Skeletal muscle cell (primary cell): ENCODE measurements at regions not wholly inside any gene's neighbourhood (a gene's known extent, or its start where the extent isn't known, plus 50 kb on each side); places are given as distances from the start of the nearest gene placed in this dataset.

Source experiments
- DNase-seq: peaks from one replicate; pipeline ENCODE4 v3.0.0-alpha.2; 2010; ENCODE audit warnings: low read depth
- H3K4me3 ChIP-seq: 2 replicates; pipeline ENCODE4 v1.5.1; 2011; ENCODE audit warnings: low read depth, mild to moderate bottlenecking, control low read depth, low read length, moderate library complexity

GRCh38 chr4:152126238-152126637 is 365.4 kb upstream of the GATB start:
- H3K4me3 ChIP-seq: no peak overlapping the region
- DNase-seq: no peak

GRCh38 chr4:152118819-152119553 is 358.2 kb upstream of the GATB start:
- DNase-seq: no peak

GRCh38 chr4:152117933-152118507 is 357.2 kb upstream of the GATB start:
- DNase-seq: no peak
- no peak overlapping the region for H3K4me3 ChIP-seq

More at GRCh38 chr4:152118819-152119553, 358.2 kb upstream of the GATB start:
- H3K4me3 ChIP-seq: no peak overlapping the region

GRCh38 chr4:152117520-152117919 is 356.7 kb upstream of the GATB start:
- H3K4me3 ChIP-seq: no peak overlapping the region
- DNase-seq: no peak

- DNase-seq: no peak
- H3K4me3 ChIP-seq: no peak overlapping the region
These were observed 356.2 kb upstream of the GATB start for GRCh38 chr4:152117054-152117453.

- DNase-seq: no peak
- H3K4me3 ChIP-seq: no peak overlapping the region
These were observed 355.0 kb upstream of the GATB start for GRCh38 chr4:152115794-152116193.

- no peak for DNase-seq
- no peak overlapping the region for H3K4me3 ChIP-seq
These were observed 354.3 kb upstream of the GATB start for GRCh38 chr4:152115118-152115517.

- DNase-seq: no peak
- H3K4me3 ChIP-seq: no peak overlapping the region
These were observed 353.8 kb upstream of the GATB start for GRCh38 chr4:152114562-152114961.

GRCh38 chr4:152112887-152113286 is 352.1 kb upstream of the GATB start:
- no peak overlapping the region for H3K4me3 ChIP-seq
- no peak for DNase-seq

GRCh38 chr4:152112190-152112589 is 351.4 kb upstream of the GATB start:
- no peak overlapping the region for H3K4me3 ChIP-seq
- DNase-seq: no peak

GRCh38 chr4:152110780-152111179 is 350.0 kb upstream of the GATB start:
- H3K4me3 ChIP-seq: no peak overlapping the region

GRCh38 chr4:152109531-152110509 is 349.0 kb upstream of the GATB start:
- DNase-seq: no peak
- no peak overlapping the region for H3K4me3 ChIP-seq

More at GRCh38 chr4:152110780-152111179, 350.0 kb upstream of the GATB start:
- DNase-seq: no peak

GRCh38 chr4:152107736-152108500 is 347.1 kb upstream of the GATB start:
- no peak for DNase-seq
- H3K4me3 ChIP-seq: no peak overlapping the region

GRCh38 chr4:152106781-152107321 is 346.0 kb upstream of the GATB start:
- no peak for DNase-seq
- no peak overlapping the region for H3K4me3 ChIP-seq

- H3K4me3 ChIP-seq: no peak overlapping the region
- DNase-seq: peak; percentile 81
These were observed 345.4 kb upstream of the GATB start for GRCh38 chr4:152106113-152106763.

GRCh38 chr4:152104901-152105357 is 344.1 kb upstream of the GATB start:
- no peak overlapping the region for H3K4me3 ChIP-seq

GRCh38 chr4:152104356-152104755 is 343.5 kb upstream of the GATB start:
- no peak overlapping the region for H3K4me3 ChIP-seq
- no peak for DNase-seq

More at GRCh38 chr4:152104901-152105357, 344.1 kb upstream of the GATB start:
- DNase-seq: no peak

GRCh38 chr4:152103181-152103901 is 342.5 kb upstream of the GATB start:
- no peak overlapping the region for H3K4me3 ChIP-seq
- no peak for DNase-seq
